ENCODE measurements at regions not wholly inside any gene's neighbourhood (a gene's known extent, or its start where the extent isn't known, plus 50 kb on each side); places are given as distances from the start of the nearest gene placed in this dataset.

- no peaks in the 10 kb centered on the region for H3K9me2 ChIP-seq (replicated peaks; ENCODE audit: insufficient read depth, low read length)
- H3K27ac ChIP-seq (ENCODE audit: low read length) = no peak overlapping the region
- H2AFZ ChIP-seq (ENCODE audit: low read length) = no peak overlapping the region
- no peaks in the 10 kb centered on the region for H3K27me3 ChIP-seq (replicated peaks; ENCODE audit: insufficient read depth, low read length)
- H3K79me2 ChIP-seq (ENCODE audit: low read length) = no peaks in the 10 kb centered on the region
- no peak for TF ChIP-seq CTCF (IDR thresholded peaks at IDR 0.05; ENCODE audit: low read length)
- no peak for TF ChIP-seq EZH2phosphoT487 (IDR thresholded peaks at IDR 0.05; ENCODE audit: low read length)
- no peak for TF ChIP-seq EZH2 (optimal IDR thresholded peaks at IDR 0.05; ENCODE audit: low read depth, low read length)
- no peak overlapping the region for H3K4me3 ChIP-seq (ENCODE audit: low read length)
- DNase-seq = no peak
- no peak overlapping the region for H3K9ac ChIP-seq (ENCODE audit: low read length)
- no peaks in the 10 kb centered on the region for H3K9me3 ChIP-seq (replicated peaks; ENCODE audit: insufficient read depth, low read length)
- H3K36me3 ChIP-seq (replicated peaks; ENCODE audit: insufficient read depth, low read length) = no peaks in the 10 kb centered on the region
- H3K4me2 ChIP-seq (ENCODE audit: low read depth, low read length) = no peak overlapping the region
- H4K20me1 ChIP-seq (ENCODE audit: insufficient read depth, low read length) = no peaks in the 10 kb centered on the region
- H3K4me1 ChIP-seq (ENCODE audit: low read length) = no peaks in the 10 kb centered on the region
- H3F3A ChIP-seq (ENCODE audit: insufficient read depth, low read length) = no peaks in the 10 kb centered on the region
Observed at GRCh38 chr5:4359847-4360246, 764.2 kb downstream of the IRX1 start.

GRCh38 chr5:4361753-4362152 is 766.1 kb downstream of the IRX1 start:
- Histone ChIP-seq H3K27ac (ENCODE audit: low read length) (no peak overlapping the region), H3K27me3 (replicated peaks; ENCODE audit: insufficient read depth, low read length) (no peaks in the 10 kb centered on the region)

GRCh38 chr5:4362411-4362810 is 766.8 kb downstream of the IRX1 start:
- no peak overlapping the region for H3K4me2 ChIP-seq (ENCODE audit: low read depth, low read length)
- DNase-seq = no peak
- no peak overlapping the region for H3K9ac ChIP-seq (ENCODE audit: low read length)
- H3K9me2 ChIP-seq (replicated peaks; ENCODE audit: insufficient read depth, low read length) = no peaks in the 10 kb centered on the region
- no peaks in the 10 kb centered on the region for H3K4me1 ChIP-seq (ENCODE audit: low read length)
- H3F3A ChIP-seq (ENCODE audit: insufficient read depth, low read length) = no peaks in the 10 kb centered on the region
- H3K36me3 ChIP-seq (replicated peaks; ENCODE audit: insufficient read depth, low read length) = no peaks in the 10 kb centered on the region
- H3K4me3 ChIP-seq (ENCODE audit: low read length) = no peak overlapping the region
- H3K79me2 ChIP-seq (ENCODE audit: low read length) = no peaks in the 10 kb centered on the region
- H3K27me3 ChIP-seq (replicated peaks; ENCODE audit: insufficient read depth, low read length) = no peaks in the 10 kb centered on the region
- H4K20me1 ChIP-seq (ENCODE audit: insufficient read depth, low read length) = no peaks in the 10 kb centered on the region
- no peak overlapping the region for H2AFZ ChIP-seq (ENCODE audit: low read length)
- no peak overlapping the region for H3K27ac ChIP-seq (ENCODE audit: low read length)
- H3K9me3 ChIP-seq (replicated peaks; ENCODE audit: insufficient read depth, low read length) = no peaks in the 10 kb centered on the region
- TF ChIP-seq EZH2phosphoT487 (IDR thresholded peaks at IDR 0.05; ENCODE audit: low read length) (no peak), CTCF (IDR thresholded peaks at IDR 0.05; ENCODE audit: low read length) (no peak)

More at GRCh38 chr5:4361753-4362152, 766.1 kb downstream of the IRX1 start:
- Histone ChIP-seq H3K4me3 (ENCODE audit: low read length) (no peak overlapping the region), H3K4me2 (ENCODE audit: low read depth, low read length) (no peak overlapping the region), H3K4me1 (ENCODE audit: low read length) (no peaks in the 10 kb centered on the region), H3K9me3 (replicated peaks; ENCODE audit: insufficient read depth, low read length) (no peaks in the 10 kb centered on the region), H3K36me3 (replicated peaks; ENCODE audit: insufficient read depth, low read length) (no peaks in the 10 kb centered on the region), H3K9me2 (replicated peaks; ENCODE audit: insufficient read depth, low read length) (no peaks in the 10 kb centered on the region), H4K20me1 (ENCODE audit: insufficient read depth, low read length) (no peaks in the 10 kb centered on the region), H3F3A (ENCODE audit: insufficient read depth, low read length) (no peaks in the 10 kb centered on the region), H3K9ac (ENCODE audit: low read length) (no peak overlapping the region), H3K79me2 (ENCODE audit: low read length) (no peaks in the 10 kb centered on the region), H2AFZ (ENCODE audit: low read length) (no peak overlapping the region)
- TF ChIP-seq CTCF (IDR thresholded peaks at IDR 0.05; ENCODE audit: low read length) = no peak
- TF ChIP-seq EZH2phosphoT487 (IDR thresholded peaks at IDR 0.05; ENCODE audit: low read length) = no peak
- no peak for TF ChIP-seq EZH2 (optimal IDR thresholded peaks at IDR 0.05; ENCODE audit: low read depth, low read length)
- no peak for DNase-seq

Measured in MM.1S (cell line).